Neural progenitor cell (in vitro differentiated cells): ENCODE measurements at regions not wholly inside any gene's neighbourhood (a gene's known extent, or its start where the extent isn't known, plus 50 kb on each side); places are given as distances from the start of the nearest gene placed in this dataset.
"Not testable (repeated sequence)": the region's sequence is repeated elsewhere in the genome, so short reads cannot be mapped to it uniquely, and the experiment has no call there.

Experiments used
- DNase-seq: peaks from one replicate; pipeline ENCODE4 v3.0.0-alpha.2; 2016; ENCODE audit warnings: low spot score
- H2AFZ ChIP-seq: fragments of 200-600 bp; sonication (generic); replicated peaks from 2 replicates; pipeline ENCODE4 v1.6.1; 2016; ENCODE audit warnings: antibody characterized with exemption
- H3F3A ChIP-seq: fragments of 200-600 bp; sonication (generic); 2 replicates; pipeline ENCODE4 v1.6.1; 2016; ENCODE audit warnings: antibody characterized with exemption, low read depth
- H3K27ac ChIP-seq: fragments of 200-600 bp; sonication (generic); 2 replicates; pipeline ENCODE4 v1.5.1; 2016; ENCODE audit warnings: mild to moderate bottlenecking
- H3K27me3 ChIP-seq: fragments of 200-600 bp; sonication (generic); 2 replicates; pipeline ENCODE4 v1.6.1; 2016; ENCODE audit warnings: mild to moderate bottlenecking, moderate library complexity
- H3K36me3 ChIP-seq: fragments of 200-600 bp; sonication (generic); 2 replicates; pipeline ENCODE4 v1.5.1; 2016
- H3K4me1 ChIP-seq: fragments of 200-600 bp; sonication (generic); 2 replicates; pipeline ENCODE4 v1.6.1; 2016; ENCODE audit warnings: mixed run types
- H3K4me2 ChIP-seq: fragments of 200-600 bp; sonication (generic); 2 replicates; pipeline ENCODE4 v1.6.1; 2016
- H3K4me3 ChIP-seq: fragments of 200-600 bp; sonication (generic); 2 replicates; pipeline ENCODE4 v1.5.1; 2016
- H3K79me2 ChIP-seq: fragments of 200-600 bp; sonication (generic); 2 replicates; pipeline ENCODE4 v1.6.1; 2016; ENCODE audit warnings: low read depth
- H3K9ac ChIP-seq: fragments of 200-600 bp; sonication (generic); 2 replicates; pipeline ENCODE4 v1.6.1; 2016
- H3K9me3 ChIP-seq: fragments of 200-600 bp; sonication (generic); 2 replicates; pipeline ENCODE4 v1.5.1; 2016; ENCODE audit warnings: low read depth
- H4K20me1 ChIP-seq: fragments of 200-600 bp; sonication (generic); 2 replicates; pipeline ENCODE4 v1.6.1; 2016; ENCODE audit warnings: low read depth
- H3K27ac Mint-ChIP-seq: 3 replicates; pipeline ENCODE4 v1.8.0; 2021; ENCODE audit warnings: mixed read lengths
- H3K27me3 Mint-ChIP-seq: 2 replicates; pipeline ENCODE4 v1.8.0; 2022; ENCODE audit warnings: low read depth, mild to moderate bottlenecking, inconsistent platforms, moderate library complexity, mixed read lengths; ENCODE audit not compliant: insufficient read depth
- H3K36me3 Mint-ChIP-seq: 3 replicates; pipeline ENCODE4 v1.8.0; 2021; ENCODE audit warnings: mixed read lengths
- H3K4me1 Mint-ChIP-seq: 3 replicates; pipeline ENCODE4 v1.8.0; 2021; ENCODE audit warnings: mixed read lengths
- H3K4me3 Mint-ChIP-seq: 3 replicates; pipeline ENCODE4 v1.8.0; 2021; ENCODE audit warnings: mild to moderate bottlenecking, moderate library complexity, mixed read lengths
- H3K9me3 Mint-ChIP-seq: 3 replicates; pipeline ENCODE4 v1.8.0; 2020; ENCODE audit warnings: mixed read lengths
- CTCF ChIP-seq: fragments of 200-600 bp; sonication (generic); IDR thresholded peaks from 2 replicates; pipeline ENCODE4 v1.5.1; 2017; ENCODE audit warnings: antibody characterized with exemption, mild to moderate bottlenecking
- EZH2 ChIP-seq: fragments of 200-600 bp; sonication (generic); IDR thresholded peaks from 2 replicates; pipeline ENCODE4 v1.6.1; 2017; ENCODE audit warnings: antibody characterized with exemption, mild to moderate bottlenecking, moderate library complexity
- EZH2phosphoT487 ChIP-seq: fragments of 200-600 bp; sonication (generic); IDR thresholded peaks from 2 replicates; pipeline ENCODE4 v1.6.1; 2017; ENCODE audit warnings: antibody characterized with exemption

- no peaks in the 10 kb centered on the region for H3K36me3 ChIP-seq
- no peak overlapping the region for H3K4me3 Mint-ChIP-seq
- no peak for TF ChIP-seq CTCF
- TF ChIP-seq EZH2phosphoT487 = no peak
- no peak for TF ChIP-seq EZH2
These were observed 125.8 kb upstream of the SLC7A11 start for GRCh38 chr4:138367942-138368341.

GRCh38 chr4:138352446-138352845 lies 110.3 kb upstream of the SLC7A11 start:
- not testable (repeated sequence) for H3F3A ChIP-seq, H3K36me3 Mint-ChIP-seq, H3K36me3 ChIP-seq, H3K4me1 ChIP-seq, H3K27me3 Mint-ChIP-seq, H3K27ac Mint-ChIP-seq, H3K4me3 ChIP-seq, DNase-seq, H3K27me3 ChIP-seq, H4K20me1 ChIP-seq, H3K4me3 Mint-ChIP-seq, H3K4me1 Mint-ChIP-seq, H3K9me3 ChIP-seq, H3K27ac ChIP-seq, H3K4me2 ChIP-seq, H3K9ac ChIP-seq, H3K79me2 ChIP-seq, H2AFZ ChIP-seq
- peaks cover 40% of the 10 kb centered on the region for H3K9me3 Mint-ChIP-seq

More at GRCh38 chr4:138367942-138368341, 125.8 kb upstream of the SLC7A11 start:
- no peak overlapping the region for H3K9ac ChIP-seq
- H3K27ac ChIP-seq = no peak overlapping the region
- no peaks in the 10 kb centered on the region for H3F3A ChIP-seq
- H3K27me3 ChIP-seq = no peaks in the 10 kb centered on the region
- no peak overlapping the region for H3K4me2 ChIP-seq
- no peaks in the 10 kb centered on the region for H3K9me3 ChIP-seq
- Mint-ChIP-seq H3K27ac (no peak overlapping the region), H3K36me3 (no peaks in the 10 kb centered on the region), H3K9me3 (peaks cover 9% of the 10 kb centered on the region), H3K4me1 (no peaks in the 10 kb centered on the region), H3K27me3 (no peaks in the 10 kb centered on the region)
- no peak overlapping the region for H3K4me3 ChIP-seq
- H2AFZ ChIP-seq = no peak overlapping the region
- DNase-seq = no peak
- H4K20me1 ChIP-seq = no peaks in the 10 kb centered on the region
- no peaks in the 10 kb centered on the region for H3K79me2 ChIP-seq
- no peaks in the 10 kb centered on the region for H3K4me1 ChIP-seq

- TF ChIP-seq EZH2 (no peak), EZH2phosphoT487 (no peak), CTCF (no peak)
- Mint-ChIP-seq H3K4me3 (no peak overlapping the region), H3K27me3 (no peaks in the 10 kb centered on the region), H3K9me3 (peaks cover 9% of the 10 kb centered on the region), H3K36me3 (peaks cover 2% of the 10 kb centered on the region), H3K4me1 (no peaks in the 10 kb centered on the region), H3K27ac (no peak overlapping the region)
- no peak overlapping the region for H3K4me2 ChIP-seq
- H3K79me2 ChIP-seq = no peaks in the 10 kb centered on the region
- no peaks in the 10 kb centered on the region for H3K27me3 ChIP-seq
- H3K27ac ChIP-seq = no peak overlapping the region
- H2AFZ ChIP-seq = no peak overlapping the region
- H3K4me3 ChIP-seq = no peak overlapping the region
- no peaks in the 10 kb centered on the region for H3K4me1 ChIP-seq
- H3F3A ChIP-seq = no peaks in the 10 kb centered on the region
- no peaks in the 10 kb centered on the region for H4K20me1 ChIP-seq
- no peak overlapping the region for H3K9ac ChIP-seq
- no peaks in the 10 kb centered on the region for H3K36me3 ChIP-seq
- DNase-seq = no peak
- no peaks in the 10 kb centered on the region for H3K9me3 ChIP-seq
These were observed 105.9 kb upstream of the SLC7A11 start for GRCh38 chr4:138348055-138348454.

GRCh38 chr4:138347561-138347960 lies 105.4 kb upstream of the SLC7A11 start:
- Mint-ChIP-seq H3K27ac (no peak overlapping the region), H3K36me3 (no peaks in the 10 kb centered on the region), H3K27me3 (no peaks in the 10 kb centered on the region), H3K4me3 (no peak overlapping the region), H3K9me3 (peaks cover 6% of the 10 kb centered on the region), H3K4me1 (no peaks in the 10 kb centered on the region)
- Histone ChIP-seq H3F3A (no peaks in the 10 kb centered on the region), H3K4me2 (no peak overlapping the region), H3K9ac (no peak overlapping the region), H3K4me1 (no peaks in the 10 kb centered on the region), H3K36me3 (no peaks in the 10 kb centered on the region), H2AFZ (no peak overlapping the region), H3K79me2 (no peaks in the 10 kb centered on the region), H3K9me3 (no peaks in the 10 kb centered on the region), H3K27ac (no peak overlapping the region), H3K4me3 (no peak overlapping the region), H3K27me3 (no peaks in the 10 kb centered on the region), H4K20me1 (no peaks in the 10 kb centered on the region)
- TF ChIP-seq EZH2 = no peak
- TF ChIP-seq EZH2phosphoT487 = no peak
- no peak for TF ChIP-seq CTCF
- DNase-seq = no peak
